ENCODE measurements at regions not wholly inside any gene's neighbourhood (a gene's known extent, or its start where the extent isn't known, plus 50 kb on each side); places are given as distances from the start of the nearest gene placed in this dataset.

DNA sequence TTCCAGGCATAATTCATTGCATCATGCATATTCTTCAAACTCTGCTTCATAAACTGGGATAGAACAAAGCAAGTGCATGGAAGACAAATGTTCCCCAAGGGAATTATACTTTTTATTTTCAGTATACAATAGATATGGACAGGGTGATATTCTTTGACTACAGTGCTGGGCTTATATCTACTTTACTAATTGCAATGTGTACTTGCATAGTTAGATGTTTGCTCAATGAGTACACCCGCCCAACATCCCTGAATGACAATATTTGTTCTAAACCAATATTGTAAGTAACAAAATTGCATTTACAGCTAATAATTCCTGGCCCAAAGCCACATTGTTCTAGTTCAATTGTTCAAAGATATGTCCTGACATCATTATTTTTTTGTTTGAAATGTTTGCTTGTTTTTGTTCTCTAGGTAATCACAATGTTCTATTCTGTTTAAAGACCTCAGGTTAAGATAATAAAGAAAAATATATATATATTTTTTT, 171.4 kb downstream of the PTN start:
- DNase-seq: no peak

DNA sequence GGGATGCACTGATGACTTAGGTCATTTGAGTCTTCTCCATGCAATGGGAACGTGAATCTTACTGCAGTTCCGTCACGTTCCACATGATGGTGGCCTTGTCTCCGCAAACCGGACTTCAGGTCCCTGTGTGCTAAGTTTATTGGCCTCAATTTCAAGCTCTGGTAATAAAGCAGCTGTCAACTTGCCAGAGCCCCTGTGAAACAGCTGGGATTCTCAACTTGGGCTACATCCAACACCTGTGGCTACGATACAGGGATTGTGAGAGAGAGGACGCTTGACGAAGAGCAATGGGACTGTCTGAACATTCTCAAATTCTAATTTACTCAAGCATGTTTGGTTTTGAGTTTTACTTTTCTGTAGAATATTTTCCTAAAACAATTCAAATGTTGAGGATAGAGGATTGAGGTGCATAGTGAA, 174.2 kb downstream of the PTN start:
- peak; percentile 45 for DNase-seq

DNA sequence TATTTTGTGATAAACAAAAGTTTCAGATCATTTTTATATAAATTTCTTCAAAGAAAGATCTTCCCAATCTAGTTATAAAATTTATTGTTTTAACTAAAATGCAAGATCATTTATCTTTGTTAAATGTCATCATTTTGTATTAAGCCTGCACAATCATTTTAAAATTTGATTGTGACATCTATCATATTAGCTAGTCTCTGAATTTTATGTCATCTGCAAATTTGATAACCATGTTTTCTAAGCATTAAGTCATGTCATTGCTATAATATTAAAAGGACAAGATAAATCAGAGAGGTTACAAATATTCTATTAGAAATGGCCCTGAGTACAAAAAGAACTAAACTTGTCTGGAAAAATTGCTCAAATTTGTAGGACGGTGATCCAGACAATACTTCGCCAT, 175.9 kb downstream of the PTN start:
- DNase-seq: no peak

DNA sequence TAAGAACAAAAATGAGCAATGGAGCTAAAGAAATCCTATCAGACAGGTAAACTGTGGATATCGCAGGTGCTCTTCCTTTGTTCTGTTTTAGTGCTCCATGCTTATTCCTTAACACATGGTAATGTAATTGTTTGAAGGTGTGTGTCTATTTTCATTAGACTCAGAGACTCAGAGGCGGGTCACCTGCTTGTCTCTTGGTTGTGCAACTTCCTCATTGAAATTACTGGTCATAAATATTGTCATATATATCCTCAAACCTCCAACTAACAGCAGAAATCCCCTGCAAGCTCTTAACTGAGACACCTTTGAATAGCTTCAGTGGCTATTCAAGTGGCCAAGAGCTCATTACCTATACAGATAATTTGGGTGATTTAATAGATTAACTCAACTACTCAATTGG, 177.2 kb downstream of the PTN start:
- DNase-seq: no peak

DNA sequence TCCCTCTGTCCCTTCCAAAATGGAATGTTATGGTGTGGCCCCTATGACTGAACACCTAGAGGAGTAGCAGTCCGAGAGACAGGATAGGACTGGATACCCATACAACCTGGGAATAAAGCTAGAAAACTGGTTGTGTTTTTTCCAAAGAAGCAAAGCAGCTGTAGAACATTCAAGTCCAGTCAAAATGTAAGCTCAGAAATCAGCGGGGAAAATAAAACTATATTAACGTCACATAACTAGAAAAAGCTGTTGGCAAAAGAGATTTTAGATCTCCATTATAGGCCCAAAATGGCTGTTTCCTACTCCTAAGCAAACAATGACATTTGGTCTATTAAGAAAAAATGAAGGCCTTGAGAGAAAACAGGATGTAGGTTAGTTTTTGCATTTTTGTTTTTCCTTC, 177.7 kb downstream of the PTN start:
- no peak for DNase-seq

DNA sequence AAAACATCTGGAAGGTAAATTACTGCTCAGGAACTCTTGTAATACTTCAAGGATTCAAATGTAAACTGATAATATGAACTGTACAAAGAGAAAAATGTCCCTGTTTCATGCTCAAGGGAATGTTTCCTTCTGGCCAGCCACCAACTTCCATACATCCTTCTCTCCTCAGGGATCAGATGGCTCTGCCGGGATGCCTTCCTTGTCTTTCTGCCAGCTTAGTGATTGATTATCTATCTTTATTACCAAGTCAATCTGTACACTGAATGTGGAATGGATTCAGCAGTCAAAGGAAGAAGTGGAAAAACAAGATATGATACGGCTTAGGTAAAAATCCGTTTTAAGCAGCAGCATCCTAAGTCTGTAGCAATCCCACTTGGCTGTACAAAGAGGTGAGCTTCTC, 178.3 kb downstream of the PTN start:
- no peak for DNase-seq

DNA sequence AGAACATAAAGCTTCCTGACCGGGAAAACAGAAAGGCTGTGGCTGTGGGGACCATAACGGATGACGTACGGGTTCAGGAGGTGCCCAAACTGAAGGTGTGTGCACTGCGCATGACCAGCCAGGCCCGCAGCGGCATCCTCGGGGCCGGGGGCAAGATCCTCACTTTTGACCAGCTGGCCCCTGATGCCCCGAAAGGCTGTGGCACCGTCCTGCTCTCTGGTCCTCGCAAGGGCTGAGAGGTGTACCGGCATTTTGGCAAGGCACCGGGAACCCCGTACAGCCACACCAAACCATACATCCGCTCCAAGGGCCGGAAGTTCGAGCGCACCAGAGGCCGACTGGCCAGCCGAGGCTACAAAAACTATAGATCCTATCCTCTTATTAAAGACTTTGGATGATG, 179.3 kb downstream of the PTN start:
- DNase-seq: no peak

DNA sequence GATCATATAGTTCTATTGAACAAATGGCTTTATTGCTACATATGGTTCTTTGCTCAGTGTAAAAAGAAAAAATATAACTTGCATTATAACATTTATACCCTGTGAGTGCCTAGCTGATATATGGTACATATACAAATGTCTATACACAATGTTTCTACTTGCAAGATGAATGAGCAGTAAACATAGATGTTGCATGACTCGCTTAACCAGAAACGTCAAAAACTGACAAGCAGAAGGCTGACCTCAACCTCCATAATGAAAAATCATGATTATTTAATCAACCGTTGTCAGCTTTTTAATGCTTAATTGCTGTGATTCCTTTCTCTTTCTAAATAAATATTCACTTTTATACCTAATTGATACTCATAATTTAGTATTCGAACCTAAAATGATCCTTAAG, 183.3 kb downstream of the PTN start:
- DNase-seq: no peak

DNA sequence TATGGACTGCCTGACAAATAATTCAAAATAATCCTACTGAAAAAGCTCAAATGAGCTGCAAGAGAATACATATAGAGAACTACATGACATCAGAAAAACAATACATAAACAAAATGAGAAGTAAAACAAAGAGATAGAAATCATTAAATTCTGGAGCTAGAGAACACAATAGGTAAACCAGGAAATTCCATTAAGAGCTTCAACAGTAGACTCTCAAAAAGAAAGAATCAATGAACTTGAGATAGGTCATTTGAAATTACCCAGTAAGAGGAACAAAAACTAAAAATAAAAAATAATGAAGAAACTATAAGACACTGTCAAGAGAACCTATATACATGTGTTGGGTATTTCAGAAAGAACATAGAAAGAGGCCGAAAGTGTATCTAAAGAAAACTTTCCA, 186.3 kb downstream of the PTN start:
- no peak for DNase-seq

DNA sequence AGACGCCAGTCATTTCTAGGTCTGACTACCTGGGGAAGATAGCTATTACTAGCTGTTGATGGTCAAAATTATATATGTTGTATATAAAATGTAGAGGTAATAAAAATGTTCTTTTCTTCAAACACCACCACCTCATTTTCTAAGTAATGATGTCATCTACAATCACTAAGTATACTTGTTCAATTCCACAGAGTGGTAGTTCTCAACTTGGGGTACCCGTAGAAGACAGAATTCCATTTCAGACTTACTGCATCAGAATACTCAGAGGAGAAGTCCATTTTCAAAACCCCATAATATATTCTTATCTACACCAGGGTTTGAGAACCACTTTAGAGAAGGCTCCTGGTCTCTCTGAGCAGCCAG, 191.9 kb downstream of the PTN start:
- no peak for DNase-seq

DNA sequence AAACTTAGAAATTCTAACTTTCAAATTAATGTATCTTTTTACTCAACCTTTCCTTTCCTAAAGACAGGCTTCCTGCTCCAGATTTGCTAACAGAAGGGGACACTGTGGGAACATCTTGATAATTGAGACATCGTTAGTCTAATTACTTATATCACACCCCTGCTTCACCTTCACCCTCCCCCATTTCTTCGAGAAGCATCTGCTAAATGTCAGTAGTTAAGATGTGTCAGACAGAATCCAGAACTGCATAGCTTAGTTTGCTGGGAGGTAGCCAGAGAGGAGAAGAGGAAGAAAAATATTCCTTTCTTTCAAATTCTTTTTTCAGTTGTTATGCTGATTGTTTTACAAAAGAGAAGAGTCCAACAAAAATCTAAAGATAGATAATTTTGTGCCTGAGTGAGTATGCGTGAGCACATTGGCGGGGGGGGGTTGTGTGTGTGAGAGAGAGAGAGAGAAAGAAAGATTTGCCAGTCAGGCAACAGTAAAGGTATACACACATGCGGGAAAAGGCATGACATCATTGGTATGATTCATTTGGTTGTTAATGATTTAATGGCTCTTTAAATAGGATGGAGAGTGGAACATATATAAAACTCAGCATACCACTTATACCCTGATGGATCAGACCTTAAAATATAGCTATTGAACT, 192.4 kb downstream of the PTN start:
- no peak for DNase-seq

DNA sequence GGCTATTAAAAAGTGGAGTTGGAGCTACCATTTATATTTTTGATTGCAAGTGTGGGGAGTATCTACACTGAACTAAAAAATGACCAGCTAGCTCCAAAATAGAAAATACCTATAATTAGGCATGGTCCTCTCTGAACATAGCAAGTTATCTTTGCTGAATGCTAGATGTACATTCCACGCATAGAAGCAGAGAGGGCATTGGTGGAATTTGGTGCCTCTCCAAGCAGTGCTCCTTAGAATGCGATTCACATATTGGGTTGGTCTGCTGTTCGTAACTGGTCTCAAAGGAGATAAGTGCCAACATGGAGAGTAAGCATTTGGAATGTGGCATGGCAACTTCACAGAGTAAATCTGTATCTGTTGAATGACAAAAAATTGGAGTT, 196.2 kb downstream of the PTN start:
- no peak for DNase-seq

DNA sequence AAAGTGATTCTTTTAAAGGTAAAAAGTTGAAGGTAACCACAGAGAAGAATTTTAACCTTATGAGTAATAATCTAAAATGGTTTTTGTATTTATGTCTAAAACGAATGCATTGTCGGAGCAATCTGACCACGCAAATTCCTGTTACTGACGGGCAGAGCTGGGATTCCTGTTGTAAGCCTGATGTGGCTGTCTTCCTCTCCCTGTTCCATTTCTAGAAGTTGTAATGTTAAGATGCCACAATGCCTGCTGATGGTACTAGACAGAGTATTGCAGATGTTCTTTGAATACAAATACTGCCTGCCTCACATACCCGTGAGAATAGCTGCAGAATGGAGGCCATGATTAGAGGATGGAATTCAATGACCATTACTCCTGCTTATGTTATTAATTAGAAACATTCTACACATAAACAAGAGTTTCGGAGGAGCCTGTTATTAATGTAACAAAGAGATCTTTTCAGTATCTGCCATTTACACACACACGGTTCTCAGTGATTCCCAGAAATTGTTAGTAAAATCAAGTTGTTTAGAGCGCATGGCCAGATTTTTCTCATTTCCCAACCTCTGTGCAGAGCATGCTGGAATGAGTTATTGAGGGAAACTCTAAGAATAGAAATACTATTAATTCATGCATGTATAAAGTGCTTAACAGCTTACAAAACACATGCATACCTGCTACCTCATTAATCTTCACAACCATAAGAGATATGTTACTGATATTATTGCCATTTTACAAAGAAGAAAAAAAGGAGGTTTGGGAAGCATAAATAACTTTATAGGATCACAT, 196.8 kb downstream of the PTN start:
- DNase-seq: no peak

DNA sequence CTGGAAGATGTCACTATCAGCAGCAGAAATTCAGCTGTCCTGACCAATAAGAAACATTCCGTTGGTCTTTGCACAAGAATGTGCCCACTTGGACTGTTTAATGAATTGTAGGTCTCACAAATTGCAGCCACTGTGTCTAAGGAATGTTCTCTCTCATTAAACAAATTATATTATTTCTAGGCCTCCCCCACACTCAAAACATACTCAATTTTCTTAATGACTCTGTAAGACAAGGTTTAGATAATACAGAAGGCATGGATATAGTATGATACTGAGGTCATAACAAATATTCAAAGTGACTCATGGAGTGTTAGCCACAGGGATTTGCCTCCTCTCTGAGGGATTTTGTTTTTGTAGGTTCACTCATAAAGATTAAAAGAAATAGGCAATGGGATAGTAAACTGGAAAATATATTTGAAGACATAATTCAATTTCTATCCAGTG, 197.5 kb downstream of the PTN start:
- no peak for DNase-seq

DNA sequence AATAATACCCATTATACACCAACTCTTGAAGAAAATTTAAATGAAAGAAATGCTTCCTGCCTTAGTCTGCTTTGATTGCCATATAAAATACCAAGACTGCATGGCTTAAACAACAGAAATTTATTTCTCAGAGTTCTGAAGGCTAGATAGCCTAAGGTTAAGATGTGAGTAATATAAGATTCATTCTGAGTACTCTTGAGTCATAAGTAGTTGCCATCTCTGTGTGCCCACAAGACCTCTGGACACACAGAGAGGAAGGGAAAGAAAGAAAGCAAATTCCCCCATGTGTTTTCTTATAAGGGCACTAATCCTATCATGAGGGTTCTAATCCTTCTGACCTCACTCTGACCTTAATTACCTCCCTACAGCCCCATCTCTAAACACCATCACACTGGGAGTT, 201.2 kb downstream of the PTN start:
- DNase-seq: no peak

DNA sequence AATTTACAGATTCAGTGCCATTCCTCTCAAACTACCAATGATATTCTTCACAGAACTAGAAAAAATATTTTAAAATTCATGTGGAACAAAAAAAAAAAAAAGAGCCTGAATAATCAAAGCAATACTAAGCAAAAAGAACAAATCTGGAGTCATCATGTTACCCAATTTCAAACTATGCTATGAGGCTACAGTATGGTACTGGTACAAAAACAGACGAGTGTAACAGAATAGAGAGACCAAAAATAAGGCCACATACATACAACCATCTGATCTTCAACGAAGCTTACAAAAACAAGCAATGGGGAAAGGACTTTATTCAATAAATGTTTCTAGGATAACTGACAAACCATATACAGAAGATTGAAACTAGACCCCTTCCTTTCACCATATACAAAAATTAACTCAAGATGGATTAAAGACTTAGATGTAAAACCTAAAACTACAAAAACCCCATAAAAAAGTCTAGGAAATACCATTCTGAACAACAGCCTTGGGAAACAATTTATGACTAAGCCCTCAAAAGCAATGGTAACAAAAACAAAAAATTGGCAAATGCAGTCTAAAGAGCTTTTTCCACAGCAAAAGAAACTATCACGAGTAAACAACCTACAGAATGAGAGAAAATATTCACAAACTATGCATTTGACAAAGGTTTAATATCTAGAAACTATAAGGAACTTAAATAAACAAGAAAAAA, 207.7 kb downstream of the PTN start:
- no peak for DNase-seq

DNA sequence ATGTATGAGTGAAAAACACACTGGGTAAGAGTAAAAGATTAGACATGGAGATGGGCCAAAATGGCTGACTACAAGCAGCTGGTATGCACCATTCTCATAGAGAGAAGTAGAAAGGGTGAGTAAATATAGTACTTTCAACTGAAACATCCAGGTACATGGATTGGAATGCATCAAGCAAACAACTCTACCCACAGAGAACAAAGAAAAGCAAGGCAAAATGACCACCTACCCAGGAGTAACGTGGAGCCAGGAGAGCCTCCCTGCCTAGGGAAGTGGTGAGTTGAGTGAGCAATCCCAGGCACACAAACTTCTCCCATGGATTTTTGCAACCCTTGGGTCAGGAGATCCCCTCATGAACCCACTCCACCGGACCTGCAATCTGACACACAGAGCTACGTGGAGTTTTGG, 212.8 kb downstream of the PTN start:
- DNase-seq: no peak

DNA sequence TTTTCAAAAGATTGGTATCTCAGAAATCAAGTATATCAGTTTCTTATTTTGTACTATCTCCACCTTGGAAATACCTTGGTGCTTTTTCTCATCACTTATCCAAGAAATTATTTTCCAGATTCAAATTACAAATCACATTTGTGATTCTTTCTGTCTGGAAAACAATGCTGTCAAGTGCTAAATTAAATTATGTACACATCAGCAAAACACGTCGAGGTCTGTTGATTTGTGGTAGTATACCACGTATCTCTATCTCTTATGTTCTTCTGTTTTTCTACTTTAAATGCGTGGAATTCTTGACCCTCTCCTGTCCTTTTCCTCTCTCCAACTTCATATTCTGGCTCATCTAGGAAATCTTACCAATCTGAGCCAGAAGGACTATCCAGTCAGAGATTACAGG, 214.5 kb downstream of the PTN start:
- DNase-seq: no peak

DNA sequence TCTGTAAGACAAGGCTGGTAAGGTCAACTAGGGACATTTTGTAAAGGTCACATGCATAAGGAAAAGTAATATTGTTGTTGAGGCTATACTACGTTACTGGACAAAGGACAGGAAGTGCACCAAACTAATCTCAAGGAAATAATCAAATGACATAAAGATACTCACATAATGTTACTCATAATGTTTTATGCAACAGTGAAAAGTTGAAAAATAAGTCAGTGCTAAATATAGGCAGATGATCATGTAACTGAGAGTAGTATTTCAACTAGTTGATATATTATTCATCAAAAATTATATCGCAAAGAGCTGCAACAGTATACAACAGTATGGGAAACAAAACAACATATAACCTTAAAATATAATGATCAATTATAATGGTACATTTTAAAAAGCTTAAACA, 215.7 kb downstream of the PTN start:
- no peak for DNase-seq

DNA sequence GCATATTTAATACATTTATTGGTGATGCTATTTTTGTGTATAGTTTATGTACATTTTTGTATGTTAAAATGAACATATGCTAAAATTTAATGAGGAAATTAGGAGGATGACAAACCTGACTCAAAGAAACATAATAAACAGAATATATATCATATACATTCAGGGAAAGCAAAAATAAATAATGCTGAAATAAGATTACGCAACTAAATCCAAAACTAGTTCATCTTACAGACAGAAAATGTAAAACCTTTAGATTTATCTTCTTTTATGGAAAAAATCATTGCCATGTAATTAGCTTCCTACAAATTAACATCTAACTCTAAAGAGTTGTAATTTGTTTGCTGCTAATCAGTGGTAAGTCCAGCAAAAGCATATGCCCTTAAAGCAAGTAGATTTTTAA, 216.5 kb downstream of the PTN start:
- DNase-seq: no peak

DNA sequence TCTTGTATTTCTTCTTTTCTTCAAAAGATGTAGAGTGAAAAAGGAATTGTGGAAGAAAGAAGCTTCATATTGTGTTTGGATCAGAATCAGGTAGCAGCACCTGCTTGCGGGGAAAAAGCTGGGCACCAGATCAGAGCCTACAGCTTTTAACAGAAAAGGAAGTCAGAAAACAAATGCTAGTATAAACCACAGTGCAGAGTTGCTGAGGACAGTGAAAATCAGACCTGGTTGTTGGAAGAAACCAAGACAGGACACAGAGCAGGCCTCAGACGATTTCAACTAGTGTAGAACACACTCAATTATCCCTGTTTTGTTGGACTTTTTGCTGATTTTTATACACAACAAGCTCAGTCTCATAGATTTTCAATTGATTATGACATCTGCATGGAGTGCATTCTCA, 221.4 kb downstream of the PTN start:
- no peak for DNase-seq

DNA sequence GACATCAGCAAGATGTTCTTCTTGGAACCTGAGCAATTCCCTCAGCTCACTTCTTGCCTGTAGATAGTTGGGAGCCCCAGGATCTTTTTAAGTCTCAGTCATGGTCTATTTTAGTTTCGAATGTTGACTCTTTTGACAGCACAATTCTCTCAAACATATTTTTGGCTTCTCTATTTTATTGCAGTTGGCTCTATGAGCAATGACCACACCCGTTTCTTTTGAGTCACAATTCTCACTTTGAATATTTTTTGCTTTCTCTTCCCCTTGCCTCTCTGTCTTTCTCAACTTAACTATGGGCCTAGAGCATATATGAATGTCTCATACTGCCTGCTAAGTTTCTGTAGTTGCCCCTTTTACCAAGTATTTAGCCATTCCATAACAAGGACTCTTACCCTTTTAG, 222.8 kb downstream of the PTN start:
- DNase-seq: no peak

DNA sequence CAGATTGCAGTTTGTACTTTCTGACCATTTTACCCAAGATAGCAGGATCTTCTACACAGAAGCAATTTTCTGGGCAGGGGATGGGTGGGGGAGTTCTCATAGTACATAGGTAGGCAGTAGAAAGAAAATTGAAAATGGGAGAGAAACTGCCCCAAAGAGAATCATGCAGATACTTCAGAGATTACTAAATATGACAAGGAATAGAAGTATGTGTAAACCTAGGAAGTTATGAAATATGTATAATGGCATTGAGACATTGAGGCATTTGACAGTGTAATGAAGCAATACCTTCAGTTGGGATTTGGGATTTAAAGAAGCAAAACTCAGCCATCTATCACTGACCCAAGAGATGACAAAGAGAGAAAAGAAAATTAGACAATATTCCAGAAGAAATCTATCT, 233.0 kb downstream of the PTN start:
- no peak for DNase-seq

DNA sequence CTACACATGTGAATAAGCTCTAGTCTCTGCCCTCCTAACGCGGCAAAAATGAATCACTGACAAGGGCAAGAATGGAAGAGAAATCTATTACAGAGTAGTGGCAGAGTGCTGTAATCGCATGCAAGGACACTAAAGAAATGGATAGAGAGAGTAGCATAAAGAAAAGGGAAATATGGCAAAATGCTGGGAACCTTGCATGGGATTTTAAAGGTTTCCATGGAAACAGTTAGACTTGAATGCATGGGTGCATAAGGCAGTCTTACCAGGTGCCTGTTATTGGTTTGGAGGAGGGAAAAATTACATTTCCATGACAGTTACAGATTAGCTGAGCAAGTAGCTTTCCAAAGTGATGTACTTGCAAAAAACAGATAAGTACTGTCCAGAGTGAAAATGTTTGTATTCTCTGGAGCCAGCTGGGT, 233.4 kb downstream of the PTN start:
- no peak for DNase-seq

Data from NCI-H1436 treated with DMSO at 0.1 percent for 48 hours (cell line).